Right ventricle myocardium inferior (tissue), 1 donor: ENCODE measurements at regions not wholly inside any gene's neighbourhood (a gene's known extent, or its start where the extent isn't known, plus 50 kb on each side); places are given as distances from the start of the nearest gene placed in this dataset.
"Not testable (repeated sequence)": the region's sequence is repeated elsewhere in the genome, so short reads cannot be mapped to it uniquely, and the experiment has no call there.

Source experiments
- ATAC-seq: fragments of 200-7000 bp; cut with Tn5 transposase; one replicate; pipeline ENCODE4 v1.9.1; 2020; ENCODE audit warnings: mild to moderate bottlenecking, moderate library complexity
- DNase-seq: peaks from one replicate; pipeline ENCODE4 v3.0.0; 2021; ENCODE audit errors: missing footprints
- intact Hi-C: fragments of 100-400 bp; cut with DNase I; formaldehyde crosslinking; loops from one replicate; pipeline ENCODE4 v1.11.0; 2022
- donor health status: DM: no; HTN: yes; CAD: no; lungs with severe emphysema.

DNA sequence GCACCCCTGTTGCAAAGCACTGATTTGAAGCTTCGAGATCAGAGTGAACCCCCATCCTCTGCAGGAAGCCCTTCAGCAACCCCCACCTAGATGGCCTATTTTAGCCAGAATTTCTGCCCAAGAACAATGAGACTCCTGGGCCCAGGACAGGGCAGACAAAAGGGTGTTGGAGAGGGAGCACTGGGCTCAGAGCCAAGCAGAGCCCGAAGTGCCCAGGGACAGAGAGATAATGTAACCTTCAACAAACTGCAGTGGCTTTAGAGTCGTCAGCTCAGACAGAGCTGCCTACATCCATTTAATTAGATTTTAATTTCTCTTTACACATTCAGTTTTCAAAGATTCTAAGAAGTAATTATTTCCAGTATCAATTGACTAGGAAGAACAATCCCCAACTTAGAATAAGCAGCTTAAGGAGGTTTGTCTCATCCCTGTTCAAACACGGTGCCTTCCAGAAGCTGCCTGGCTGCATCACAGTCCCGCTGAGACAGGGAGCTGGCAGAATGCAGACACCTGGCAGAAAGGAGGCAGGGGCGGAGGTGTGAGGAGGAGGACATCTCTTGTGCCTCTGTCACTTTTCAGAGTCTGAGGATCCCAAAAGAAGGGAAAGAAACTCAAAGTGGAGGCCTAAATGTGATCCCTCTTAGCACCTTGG, 504.9 kb upstream of the CCDC196 start:
- intact Hi-C loops: no loop called here
- ATAC-seq (peak; percentile 64), DNase-seq (no peak)

DNA sequence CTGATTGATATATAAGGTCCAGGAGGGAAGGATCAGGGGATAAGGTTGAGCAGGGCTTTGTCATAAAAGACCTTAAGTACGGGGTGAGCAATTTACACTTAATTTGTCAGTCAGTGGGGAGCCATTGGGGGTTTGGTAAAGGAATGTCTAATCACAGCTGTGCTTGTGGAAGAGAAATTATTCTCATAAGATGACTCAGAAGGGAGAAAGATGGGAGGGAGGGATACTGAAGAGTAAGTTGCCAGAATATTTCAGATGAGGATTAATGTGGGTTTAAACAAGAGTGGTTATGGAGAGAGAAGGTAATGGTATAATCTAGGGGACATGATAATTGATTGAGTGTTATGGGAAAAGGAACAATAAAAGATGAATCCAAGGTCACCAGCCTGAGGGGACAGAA, 500.1 kb upstream of the CCDC196 start:
- intact Hi-C loops: no loop called here
- ATAC-seq (no peak), DNase-seq (no peak)

DNA sequence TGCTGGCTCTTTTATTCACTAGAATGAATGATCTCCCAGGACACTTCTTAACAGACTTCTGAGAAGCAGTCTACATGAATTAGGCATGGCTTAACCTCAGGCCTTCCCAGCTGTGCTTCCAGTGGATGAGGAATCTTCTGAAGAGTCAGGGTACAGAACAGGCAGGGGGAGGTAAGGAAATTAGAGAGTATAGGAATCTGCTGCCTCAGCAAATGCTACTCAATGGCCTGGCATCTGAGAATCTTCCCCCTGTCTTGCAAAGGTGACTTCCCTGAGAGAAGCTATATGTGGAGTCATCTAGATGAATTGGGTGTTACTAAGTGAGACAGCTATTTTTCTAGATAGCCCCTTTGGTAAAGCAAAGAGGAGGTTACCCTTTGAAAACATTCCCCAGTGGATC, 496.2 kb upstream of the CCDC196 start:
- ATAC-seq (no peak), DNase-seq (no peak)
- intact Hi-C loops: no loop called here

- ATAC-seq (peak; percentile 39), DNase-seq (no peak)
- intact Hi-C loops: no loop called here
Observed at GRCh38 chr14:65991104-65991503, 495.1 kb upstream of the CCDC196 start.

DNA sequence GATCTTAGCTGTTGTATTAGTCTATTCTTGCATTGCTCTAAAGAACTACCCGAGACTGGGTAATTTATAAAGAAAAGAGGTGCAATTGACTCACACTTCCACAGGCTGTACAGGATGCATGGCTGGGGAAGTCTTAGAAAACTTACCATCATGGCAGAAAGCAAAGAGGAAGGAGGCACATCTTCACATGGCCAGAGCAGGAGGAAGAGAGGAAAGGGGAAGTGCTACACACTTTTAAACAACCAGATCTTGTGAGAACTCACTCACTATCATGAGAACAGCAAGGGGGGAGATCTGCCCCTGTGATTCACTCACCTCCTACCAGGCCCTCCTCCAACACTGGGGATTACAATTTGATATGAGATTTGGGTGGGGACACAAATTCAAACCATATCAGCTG, 494.2 kb upstream of the CCDC196 start:
- DNase-seq, ATAC-seq, intact Hi-C loops: not testable (repeated sequence)

DNA sequence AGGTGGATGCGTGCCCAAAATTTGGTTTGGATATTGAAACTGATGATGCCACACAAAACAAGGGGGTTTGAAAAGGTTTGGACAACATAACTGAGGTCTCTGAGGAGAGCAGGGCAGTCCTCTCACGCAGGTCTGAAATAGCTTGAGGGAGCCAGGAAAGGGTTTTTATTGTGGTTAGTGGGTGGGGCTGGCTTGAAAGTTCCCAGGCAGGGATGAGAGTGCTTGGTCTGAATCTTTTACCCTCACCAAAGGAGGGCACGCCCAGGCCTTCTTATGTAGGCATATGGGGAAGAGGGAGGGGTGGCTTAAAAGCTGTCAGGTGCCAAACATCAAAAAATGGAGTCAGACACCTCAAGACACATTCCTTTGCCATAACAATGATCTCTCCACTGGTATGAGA, 493.1 kb upstream of the CCDC196 start:
- intact Hi-C loops: no loop called here
- ATAC-seq (no peak), DNase-seq (no peak)

DNA sequence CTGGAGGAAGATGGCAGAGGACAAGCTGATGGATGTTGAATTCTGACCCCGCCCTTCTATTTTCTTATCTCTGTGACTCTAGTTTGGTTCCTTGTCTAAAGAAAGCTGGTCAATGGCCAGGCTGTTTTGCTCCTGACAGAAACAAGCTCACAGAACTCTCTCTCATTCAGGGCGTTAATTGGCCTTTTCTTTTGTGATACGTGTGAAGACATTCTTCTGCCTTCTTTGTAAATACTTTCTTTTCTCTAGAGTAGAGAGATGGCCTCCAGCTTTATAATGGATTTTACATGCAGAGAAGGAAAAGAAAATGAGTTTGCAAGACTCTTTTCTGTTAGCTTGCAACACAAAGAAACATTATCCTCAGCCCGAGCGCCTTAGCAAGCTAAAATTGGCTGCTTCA, 492.2 kb upstream of the CCDC196 start:
- DNase-seq: no peak
- intact Hi-C loops: no loop called here

GRCh38 chr14:65997347-65997746, 488.8 kb upstream of the CCDC196 start:
- ATAC-seq (no peak), DNase-seq (no peak)
- intact Hi-C loops: no loop called here

More for the DNA sequence above, 492.2 kb upstream of the CCDC196 start:
- no peak for ATAC-seq

GRCh38 chr14:65999865-66000264, 486.3 kb upstream of the CCDC196 start:
- ATAC-seq (no peak), DNase-seq (no peak)
- intact Hi-C loops: no loop called here

GRCh38 chr14:66000766-66001165, 485.4 kb upstream of the CCDC196 start:
- ATAC-seq: no peak
- intact Hi-C loops: no loop called here
- no peak for DNase-seq

- DNase-seq (no peak), ATAC-seq (no peak)
- intact Hi-C loops: no loop called here
Observed at GRCh38 chr14:66001356-66001755, 484.8 kb upstream of the CCDC196 start.

DNA sequence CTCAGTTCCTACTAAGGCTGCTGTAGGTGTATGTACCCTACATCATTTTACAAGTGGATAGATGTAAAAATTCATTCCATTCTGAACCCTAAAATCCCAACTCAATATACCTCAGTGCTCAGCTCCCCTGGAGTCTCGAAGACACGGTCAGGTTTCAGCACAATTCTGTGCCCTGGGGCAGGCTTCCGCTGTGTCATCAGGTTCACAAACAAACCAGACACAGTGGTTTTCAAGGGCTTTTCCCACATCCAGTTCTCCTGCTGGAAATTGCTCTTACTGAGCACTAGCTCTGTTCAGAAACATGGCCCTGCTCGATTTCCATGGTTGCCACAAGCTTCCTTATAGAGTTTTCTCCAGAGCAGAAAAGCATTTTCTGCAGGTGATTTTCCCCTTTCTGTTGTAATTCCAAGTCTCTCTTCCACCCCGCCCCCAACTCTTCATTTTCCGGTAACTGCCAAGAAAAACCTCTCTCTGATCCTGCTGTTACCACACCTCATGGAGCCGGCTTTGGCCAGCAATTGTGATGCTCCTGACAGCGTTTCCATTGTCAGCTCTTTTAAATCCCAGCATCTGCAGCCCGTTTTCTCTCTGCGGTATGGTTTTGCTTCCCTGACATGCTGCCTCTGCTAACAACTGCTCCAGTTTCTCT, 483.0 kb upstream of the CCDC196 start:
- DNase-seq (no peak), ATAC-seq (no peak)
- intact Hi-C loops: no loop called here

- DNase-seq (no peak), ATAC-seq (no peak)
- intact Hi-C loops: no loop called here
Observed at GRCh38 chr14:66005900-66006434, 480.2 kb upstream of the CCDC196 start.

DNA sequence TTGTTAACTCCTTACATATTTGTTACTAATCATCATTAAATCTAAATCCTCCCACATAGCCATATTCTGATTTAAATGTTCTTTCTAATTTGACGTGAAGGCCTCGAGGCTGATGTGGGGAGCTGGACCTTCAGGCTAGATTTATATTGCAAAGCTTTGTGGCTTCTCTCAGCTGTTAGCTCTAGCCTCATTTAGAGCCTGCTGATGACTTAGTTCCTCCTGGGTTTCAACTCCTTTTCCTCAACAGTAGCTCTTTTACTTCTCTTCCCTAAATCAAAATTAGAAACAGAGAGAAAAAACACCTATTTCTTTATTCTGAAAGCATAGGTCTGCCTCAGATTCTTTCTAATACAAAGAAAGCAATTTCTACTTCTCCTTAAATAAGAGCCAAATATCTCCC, 477.5 kb upstream of the CCDC196 start:
- ATAC-seq (no peak), DNase-seq (no peak)
- intact Hi-C loops: no loop called here

- intact Hi-C loops: no loop called here
- ATAC-seq (no peak), DNase-seq (no peak)
Observed at GRCh38 chr14:66009089-66009488, 477.1 kb upstream of the CCDC196 start.

DNA sequence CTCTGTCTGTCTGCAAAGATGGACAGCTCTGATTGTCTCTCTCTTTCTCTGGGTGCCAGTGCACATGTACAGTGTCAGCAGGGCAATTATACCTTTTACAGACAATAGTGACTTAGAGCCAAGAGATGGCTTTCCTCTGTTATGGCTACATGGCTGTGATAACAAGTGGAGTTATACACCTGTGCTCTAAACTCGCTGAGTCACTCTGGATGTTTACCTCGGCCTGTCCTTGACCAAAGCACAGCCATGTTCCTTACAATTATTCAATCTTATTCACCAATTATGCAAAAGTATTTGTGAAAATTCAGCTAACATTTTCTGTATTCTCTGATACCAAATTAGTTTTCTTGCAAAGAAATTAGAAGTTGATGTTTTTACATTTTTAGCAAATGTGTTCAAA, 475.5 kb upstream of the CCDC196 start:
- ATAC-seq (no peak), DNase-seq (no peak)
- intact Hi-C loops: no loop called here

GRCh38 chr14:66011855-66012254, 474.3 kb upstream of the CCDC196 start:
- intact Hi-C loops: no loop called here
- ATAC-seq (no peak), DNase-seq (no peak)

- intact Hi-C loops, DNase-seq, ATAC-seq: not testable (repeated sequence)
Observed at GRCh38 chr14:66013607-66014006, 472.6 kb upstream of the CCDC196 start.

DNA sequence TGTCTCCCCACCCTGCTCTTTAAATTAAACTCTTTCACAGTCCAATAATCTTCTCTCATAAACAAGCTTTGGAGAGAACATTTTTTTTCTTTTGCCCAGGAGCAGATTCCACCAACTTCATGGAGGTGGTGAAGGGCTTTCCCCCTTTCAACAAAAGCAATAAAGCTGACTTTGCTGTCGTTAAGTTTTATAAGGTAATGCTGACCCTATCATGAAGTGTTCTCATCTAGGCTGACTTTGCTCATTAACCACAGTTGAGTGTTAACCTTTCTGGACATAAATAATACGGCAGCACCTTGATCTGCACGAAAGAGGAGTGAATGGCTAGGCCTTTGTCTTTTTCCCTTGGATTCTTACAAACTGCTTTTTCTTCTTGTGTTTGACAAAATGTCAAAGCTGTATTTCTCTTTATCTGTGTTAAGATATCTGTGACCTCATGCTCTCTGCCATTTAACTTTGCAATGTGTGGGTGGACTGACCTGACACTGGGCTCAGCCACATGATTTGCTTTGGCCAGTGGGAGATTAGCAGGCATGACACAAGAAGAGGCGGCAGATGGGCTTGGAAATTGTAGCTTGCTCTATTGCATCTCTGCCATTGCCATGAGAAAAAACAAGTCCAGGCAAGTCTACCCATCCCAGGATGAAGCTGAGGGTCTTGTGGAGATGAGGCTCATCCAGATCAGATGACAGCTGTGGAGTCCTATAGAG, 470.9 kb upstream of the CCDC196 start:
- intact Hi-C loops: no loop called here
- ATAC-seq (no peak), DNase-seq (no peak)

- DNase-seq (no peak), ATAC-seq (no peak)
- intact Hi-C loops: no loop called here
Observed at GRCh38 chr14:66017927-66018326, 468.2 kb upstream of the CCDC196 start.
